H9 (cell line): ENCODE measurements at regions not wholly inside any gene's neighbourhood (a gene's known extent, or its start where the extent isn't known, plus 50 kb on each side); places are given as distances from the start of the nearest gene placed in this dataset.

Experiments
- DNase-seq: peaks from one replicate; pipeline ENCODE4 v3.0.0-alpha.2; 2017
- H2AFZ ChIP-seq: one replicate; pipeline ENCODE4 v1.6.1; 2013; ENCODE audit warnings: mild to moderate bottlenecking, low read length, control low read depth, moderate library complexity
- H2AK5ac ChIP-seq: 2 replicates; pipeline ENCODE4 v1.6.1; 2013; ENCODE audit warnings: low read length, control low read depth, mixed read lengths; ENCODE audit not compliant: insufficient read length
- H2BK120ac ChIP-seq: one replicate; pipeline ENCODE4 v1.6.1; 2013; ENCODE audit warnings: low read depth, mild to moderate bottlenecking, low read length, control low read depth, inconsistent platforms; ENCODE audit not compliant: poor library complexity, severe bottlenecking
- H2BK12ac ChIP-seq: 2 replicates; pipeline ENCODE4 v1.6.1; 2013; ENCODE audit warnings: low read length, control low read depth, mixed read lengths, low read depth; ENCODE audit not compliant: insufficient read length
- H2BK15ac ChIP-seq: 2 replicates; pipeline ENCODE4 v1.6.1; 2013; ENCODE audit warnings: low read depth, low read length, control low read depth
- H2BK20ac ChIP-seq: one replicate; pipeline ENCODE4 v1.6.1; 2013; ENCODE audit warnings: low read depth, mild to moderate bottlenecking, low read length, control low read depth, inconsistent platforms; ENCODE audit not compliant: poor library complexity, severe bottlenecking
- H2BK5ac ChIP-seq: 2 replicates; pipeline ENCODE4 v1.6.1; 2013; ENCODE audit warnings: low read length, control low read depth, mixed read lengths; ENCODE audit not compliant: insufficient read length
- H3K14ac ChIP-seq: 2 replicates; pipeline ENCODE4 v1.6.1; 2013; ENCODE audit warnings: low read length, control low read depth; ENCODE audit not compliant: insufficient read depth
- H3K18ac ChIP-seq: 2 replicates; pipeline ENCODE4 v1.6.1; 2013; ENCODE audit warnings: low read depth, mild to moderate bottlenecking, mixed read lengths, low read length, control low read depth; ENCODE audit not compliant: insufficient read length
- H3K23ac ChIP-seq: 2 replicates; pipeline ENCODE4 v1.6.1; 2013; ENCODE audit warnings: low read length, control low read depth, mixed read lengths, low read depth; ENCODE audit not compliant: insufficient read length
- H3K23me2 ChIP-seq: 2 replicates; pipeline ENCODE4 v1.6.1; 2013; ENCODE audit warnings: low read depth, mild to moderate bottlenecking, mixed read lengths, low read length, control low read depth; ENCODE audit not compliant: insufficient read length, poor library complexity, severe bottlenecking
- H3K27ac ChIP-seq: 2 replicates; pipeline ENCODE4 v1.5.1; 2013; ENCODE audit warnings: low read length, control low read depth, mixed read lengths, low read depth; ENCODE audit not compliant: insufficient read length
- H3K27me3 ChIP-seq: 2 replicates; pipeline ENCODE4 v1.6.1; 2013; ENCODE audit warnings: low read length, control low read depth, inconsistent platforms; ENCODE audit not compliant: insufficient read depth
- H3K4ac ChIP-seq: 2 replicates; pipeline ENCODE4 v1.6.1; 2013; ENCODE audit warnings: low read depth, mild to moderate bottlenecking, control low read depth, inconsistent platforms, low read length, moderate library complexity
- H3K4me1 ChIP-seq: 2 replicates; pipeline ENCODE4 v1.6.1; 2013; ENCODE audit warnings: low read length, control low read depth, inconsistent platforms; ENCODE audit not compliant: insufficient read depth
- H3K4me2 ChIP-seq: 2 replicates; pipeline ENCODE4 v1.6.1; 2013; ENCODE audit warnings: low read length, control low read depth, mixed read lengths; ENCODE audit not compliant: insufficient read length, insufficient read depth
- H3K56ac ChIP-seq: 2 replicates; pipeline ENCODE4 v1.6.1; 2013; ENCODE audit warnings: low read depth, mild to moderate bottlenecking, mixed read lengths, low read length, control low read depth; ENCODE audit not compliant: insufficient read length
- H3K79me1 ChIP-seq: 2 replicates; pipeline ENCODE4 v1.6.1; 2013; ENCODE audit warnings: low read depth, mild to moderate bottlenecking, moderate library complexity, low read length, control low read depth, inconsistent platforms; ENCODE audit not compliant: insufficient read depth, poor library complexity, severe bottlenecking
- H3K79me2 ChIP-seq: 2 replicates; pipeline ENCODE4 v1.6.1; 2013; ENCODE audit warnings: low read length, control low read depth, inconsistent platforms; ENCODE audit not compliant: insufficient read depth
- H3K9ac ChIP-seq: 2 replicates; pipeline ENCODE4 v1.6.1; 2013; ENCODE audit warnings: low read length, control low read depth, mixed read lengths; ENCODE audit not compliant: insufficient read length; ENCODE audit errors: extremely low read depth
- H3K9me3 ChIP-seq: one replicate; pipeline ENCODE4 v1.6.1; 2013; ENCODE audit warnings: low read depth, low read length, inconsistent platforms; ENCODE audit not compliant: control insufficient read depth
- H3T11ph ChIP-seq: one replicate; pipeline ENCODE4 v1.6.1; 2013; ENCODE audit warnings: mild to moderate bottlenecking, low read length, control low read depth, inconsistent platforms
- H4K20me1 ChIP-seq: one replicate; pipeline ENCODE4 v1.6.1; 2013; ENCODE audit not compliant: control insufficient read depth, insufficient read length, insufficient read depth
- H4K5ac ChIP-seq: 2 replicates; pipeline ENCODE4 v1.6.1; 2013; ENCODE audit warnings: low read depth, mild to moderate bottlenecking, mixed read lengths, low read length, control low read depth; ENCODE audit not compliant: insufficient read length
- H4K8ac ChIP-seq: replicated peaks from 2 replicates; pipeline ENCODE4 v1.6.1; 2013; ENCODE audit warnings: low read length, control low read depth, mixed read lengths, low read depth; ENCODE audit not compliant: insufficient read length
- H4K91ac ChIP-seq: 2 replicates; pipeline ENCODE4 v1.6.1; 2013; ENCODE audit warnings: low read depth, mild to moderate bottlenecking, moderate library complexity, mixed read lengths, low read length, control low read depth; ENCODE audit not compliant: insufficient read length
- H3K27ac Mint-ChIP-seq, 3 experiments: 2 replicates in 2 of 3; 3 replicates in 1 of 3; pipeline ENCODE4 v1.8.0; 2020 to 2021; ENCODE audit warnings: mixed read lengths in 3 of 3, mild to moderate bottlenecking in 1 of 3, moderate library complexity in 1 of 3
- H3K27me3 Mint-ChIP-seq: 2 replicates; pipeline ENCODE4 v1.8.0; 2021; ENCODE audit warnings: low read depth, mild to moderate bottlenecking, moderate library complexity, mixed read lengths
- H3K36me3 Mint-ChIP-seq, 3 experiments: 2 replicates in 2 of 3; 3 replicates in 1 of 3; pipeline ENCODE4 v1.8.0; 2020 to 2021; ENCODE audit warnings: low read depth in 3 of 3, mixed read lengths in 3 of 3; ENCODE audit not compliant: insufficient read depth in 1 of 3
- H3K4me1 Mint-ChIP-seq, 2 experiments: 2 replicates each; pipeline ENCODE4 v1.8.0; 2020; ENCODE audit warnings: mixed read lengths in 2 of 2
- H3K4me3 Mint-ChIP-seq, 2 experiments: 2 replicates in 1 of 2; 3 replicates in 1 of 2; pipeline ENCODE4 v1.8.0; 2020 to 2021; ENCODE audit warnings: mild to moderate bottlenecking in 2 of 2, mixed read lengths in 2 of 2, moderate library complexity in 1 of 2
- H3K9me3 Mint-ChIP-seq, 2 experiments: 2 replicates in 1 of 2; 3 replicates in 1 of 2; pipeline ENCODE4 v1.8.0; 2020; ENCODE audit warnings: mild to moderate bottlenecking in 2 of 2, mixed read lengths in 2 of 2, moderate library complexity in 1 of 2
- WGBS: extraction: QIAGEN DNeasy Blood & Tissue Kit; methylation state at CpG from one replicate; pipeline ENCODE4 v1.1.7; 2013; ENCODE audit warnings: missing lambda C conversion rate, low lambda C conversion rate, mixed read lengths; ENCODE audit not compliant: insufficient read length; ENCODE audit errors: extremely low coverage; 5-methylcytosine and 5-hydroxymethylcytosine counted together
- TF ChIP-seq, protein P1 (sequence below): fragments of 200-600 bp; sonication (generic); conservative IDR thresholded peaks from 3 replicates; pipeline ENCODE4 v1.8.0; 2021; ENCODE audit warnings: antibody characterized with exemption, mild to moderate bottlenecking

- no peak overlapping the region for H3K14ac ChIP-seq
- peaks cover 2% of the 10 kb centered on the region; the same call in 1 of the 2 replicates for H3K4me1 ChIP-seq
- peaks cover 4 to 9% of the 10 kb centered on the region in 2 experiments; a peak in 3 of 5 replicates for H3K9me3 Mint-ChIP-seq
- WGBS = no CpG with 5 or more reads among the region's 1 CpG
- H2AK5ac ChIP-seq = no peak overlapping the region
- H3K27me3 Mint-ChIP-seq = no peaks in the 10 kb centered on the region
- H3K4me3 Mint-ChIP-seq = no peak overlapping the region
- no peaks in the 10 kb centered on the region for H3K23me2 ChIP-seq
- H2BK20ac ChIP-seq = no peak overlapping the region
- no peak overlapping the region for H4K5ac ChIP-seq
- no peak overlapping the region for H4K91ac ChIP-seq
- H3K36me3 Mint-ChIP-seq = peaks cover 0 to 4% (median 4%) of the 10 kb centered on the region in 3 experiments; a peak in 2 of 7 replicates
- no peak overlapping the region for H3K23ac ChIP-seq
- no peak overlapping the region for H3K4me2 ChIP-seq
- H3K56ac ChIP-seq = no peak overlapping the region
- no peak overlapping the region for H2BK5ac ChIP-seq
- H4K20me1 ChIP-seq = no peaks in the 10 kb centered on the region
- peaks cover 3 to 13% of the 10 kb centered on the region in 2 experiments for H3K4me1 Mint-ChIP-seq
- no peak for DNase-seq
- no peak overlapping the region for H2BK120ac ChIP-seq
- H3K27ac Mint-ChIP-seq = no peak overlapping the region
- TF ChIP-seq, protein P1, sequence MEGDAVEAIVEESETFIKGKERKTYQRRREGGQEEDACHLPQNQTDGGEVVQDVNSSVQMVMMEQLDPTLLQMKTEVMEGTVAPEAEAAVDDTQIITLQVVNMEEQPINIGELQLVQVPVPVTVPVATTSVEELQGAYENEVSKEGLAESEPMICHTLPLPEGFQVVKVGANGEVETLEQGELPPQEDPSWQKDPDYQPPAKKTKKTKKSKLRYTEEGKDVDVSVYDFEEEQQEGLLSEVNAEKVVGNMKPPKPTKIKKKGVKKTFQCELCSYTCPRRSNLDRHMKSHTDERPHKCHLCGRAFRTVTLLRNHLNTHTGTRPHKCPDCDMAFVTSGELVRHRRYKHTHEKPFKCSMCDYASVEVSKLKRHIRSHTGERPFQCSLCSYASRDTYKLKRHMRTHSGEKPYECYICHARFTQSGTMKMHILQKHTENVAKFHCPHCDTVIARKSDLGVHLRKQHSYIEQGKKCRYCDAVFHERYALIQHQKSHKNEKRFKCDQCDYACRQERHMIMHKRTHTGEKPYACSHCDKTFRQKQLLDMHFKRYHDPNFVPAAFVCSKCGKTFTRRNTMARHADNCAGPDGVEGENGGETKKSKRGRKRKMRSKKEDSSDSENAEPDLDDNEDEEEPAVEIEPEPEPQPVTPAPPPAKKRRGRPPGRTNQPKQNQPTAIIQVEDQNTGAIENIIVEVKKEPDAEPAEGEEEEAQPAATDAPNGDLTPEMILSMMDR = no peak
- H3K27ac ChIP-seq = no peak overlapping the region
- no peak overlapping the region for H3K18ac ChIP-seq
- H3K9ac ChIP-seq = no peak overlapping the region
- H2AFZ ChIP-seq = no peak overlapping the region
- H3K4ac ChIP-seq = no peak overlapping the region
- H2BK15ac ChIP-seq = no peak overlapping the region
- no peak overlapping the region for H3T11ph ChIP-seq
- H4K8ac ChIP-seq = no peak overlapping the region
- H2BK12ac ChIP-seq = no peak overlapping the region
- no peaks in the 10 kb centered on the region for H3K79me1 ChIP-seq
- H3K9me3 ChIP-seq = no peaks in the 10 kb centered on the region
- no peaks in the 10 kb centered on the region for H3K79me2 ChIP-seq
- no peaks in the 10 kb centered on the region for H3K27me3 ChIP-seq
Observed at GRCh38 chr1:87600854-87601253, 272.2 kb downstream of the LMO4 start.
